Esophagus squamous epithelium (tissue), 5 donors: ENCODE measurements at regions not wholly inside any gene's neighbourhood (a gene's known extent, or its start where the extent isn't known, plus 50 kb on each side); places are given as distances from the start of the nearest gene placed in this dataset.

Source experiments
- DNase-seq: peaks from one replicate; lab custom pipeline; 2025; lab: John Stamatoyannopoulos, UW
- H3K27ac ChIP-seq, 4 donors: fragments of 200-600 bp; sonication (generic); one replicate each; pipeline ENCODE4 v1.5.1; 2016 to 2019; ENCODE audit warnings: mild to moderate bottlenecking in 1 of 4
- H3K27me3 ChIP-seq, 4 donors: fragments of 200-600 bp; sonication (generic); 1 replicate in 3 of 4; 2 replicates in 1 of 4; pipeline versions ENCODE4 v1.5.1 to v1.6.0; 2017 to 2021; ENCODE audit warnings: antibody characterized with exemption in 1 of 4
- H3K36me3 ChIP-seq, 3 donors: fragments of 200-600 bp; sonication (generic); one replicate each; pipeline ENCODE4 v1.5.1; 2016 to 2019
- H3K4me1 ChIP-seq, 3 donors: fragments of 200-600 bp; sonication (generic); one replicate each; pipeline ENCODE4 v1.5.1; 2017 to 2019
- H3K4me3 ChIP-seq, 4 donors: fragments of 200-600 bp; sonication (generic); 1 replicate in 3 of 4; 2 replicates in 1 of 4; pipeline ENCODE4 v1.5.1; 2016 to 2019; ENCODE audit warnings: mild to moderate bottlenecking in 2 of 4, moderate library complexity in 1 of 4
- H3K9me3 ChIP-seq, 3 donors: fragments of 200-600 bp; sonication (generic); one replicate each; pipeline ENCODE4 v1.5.1; 2016 to 2019
- POLR2A ChIP-seq, 4 donors: fragments of 450-650 bp; IDR thresholded peaks; one replicate each; pipeline ENCODE4 v1.6.1; 2017; ENCODE audit warnings: antibody characterized with exemption in 4 of 4, mild to moderate bottlenecking in 4 of 4, moderate library complexity in 3 of 4
- WGBS, 2 donors: methylation state at CpG; one replicate each; pipeline ENCODE4 v1.1.5; 2018; 5-methylcytosine and 5-hydroxymethylcytosine counted together
- intact Hi-C: fragments of 100-400 bp; cut with DNase I; formaldehyde crosslinking; loops from one replicate; pipeline ENCODE4 v1.15.0; 2022
- TF ChIP-seq, protein P1 (sequence below), 6 experiments: fragments of 450-650 bp in 4 of 6; fragments of 200-600 bp in 2 of 6; sonication (generic) in 2 of 6; IDR thresholded peaks; one replicate each; pipeline ENCODE4 v1.5.1; 2016 to 2019; ENCODE audit warnings: antibody characterized with exemption in 6 of 6, mild to moderate bottlenecking in 4 of 6, moderate library complexity in 4 of 6
- donor health status: DM: yes; HTN: yes; CAD: no.

DNA sequence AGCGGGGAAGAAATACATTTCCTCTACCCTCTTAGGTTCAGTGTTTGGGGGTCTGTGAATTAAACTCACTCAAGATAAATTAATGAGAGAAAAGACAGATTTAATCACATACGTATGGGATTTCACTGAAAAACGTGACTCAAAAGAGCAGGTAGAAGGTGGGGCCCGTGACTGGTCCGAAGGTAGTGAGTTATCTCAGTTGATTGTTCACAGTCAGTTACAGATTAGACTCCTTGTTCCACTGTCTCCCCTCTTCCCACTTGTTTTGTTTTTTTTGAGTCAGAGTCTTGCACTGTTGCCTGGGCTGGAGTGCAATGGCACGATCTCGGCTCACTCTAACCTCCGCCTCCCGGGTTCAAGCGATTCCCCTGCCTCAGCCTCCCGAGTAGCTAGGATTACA lies 301.2 kb downstream of the SEC14L1 start:
- DNase-seq, result no peak
- H3K27ac ChIP-seq, result peak overlapping the region in 3 of 4 donors; percentile 64 to 88 (median 74)
- no peaks in the 10 kb centered on the region for H3K36me3 ChIP-seq
- no peaks in the 10 kb centered on the region for H3K9me3 ChIP-seq
- H3K4me1 ChIP-seq, result peaks cover 80 to 98% (median 81%) of the 10 kb centered on the region in 3 donors
- WGBS, 2 donors, result 73 to 83% methylated on average over 11 of the region's 11 CpGs
- intact Hi-C loops, result no loop called here
- TF ChIP-seq POLR2A (IDR thresholded peaks at IDR 0.05), result no peak
- TF ChIP-seq, protein P1, sequence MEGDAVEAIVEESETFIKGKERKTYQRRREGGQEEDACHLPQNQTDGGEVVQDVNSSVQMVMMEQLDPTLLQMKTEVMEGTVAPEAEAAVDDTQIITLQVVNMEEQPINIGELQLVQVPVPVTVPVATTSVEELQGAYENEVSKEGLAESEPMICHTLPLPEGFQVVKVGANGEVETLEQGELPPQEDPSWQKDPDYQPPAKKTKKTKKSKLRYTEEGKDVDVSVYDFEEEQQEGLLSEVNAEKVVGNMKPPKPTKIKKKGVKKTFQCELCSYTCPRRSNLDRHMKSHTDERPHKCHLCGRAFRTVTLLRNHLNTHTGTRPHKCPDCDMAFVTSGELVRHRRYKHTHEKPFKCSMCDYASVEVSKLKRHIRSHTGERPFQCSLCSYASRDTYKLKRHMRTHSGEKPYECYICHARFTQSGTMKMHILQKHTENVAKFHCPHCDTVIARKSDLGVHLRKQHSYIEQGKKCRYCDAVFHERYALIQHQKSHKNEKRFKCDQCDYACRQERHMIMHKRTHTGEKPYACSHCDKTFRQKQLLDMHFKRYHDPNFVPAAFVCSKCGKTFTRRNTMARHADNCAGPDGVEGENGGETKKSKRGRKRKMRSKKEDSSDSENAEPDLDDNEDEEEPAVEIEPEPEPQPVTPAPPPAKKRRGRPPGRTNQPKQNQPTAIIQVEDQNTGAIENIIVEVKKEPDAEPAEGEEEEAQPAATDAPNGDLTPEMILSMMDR (IDR thresholded peaks at IDR 0.05), result no peak
- H3K4me3 ChIP-seq, result no peak overlapping the region
- no peaks in the 10 kb centered on the region for H3K27me3 ChIP-seq

DNA sequence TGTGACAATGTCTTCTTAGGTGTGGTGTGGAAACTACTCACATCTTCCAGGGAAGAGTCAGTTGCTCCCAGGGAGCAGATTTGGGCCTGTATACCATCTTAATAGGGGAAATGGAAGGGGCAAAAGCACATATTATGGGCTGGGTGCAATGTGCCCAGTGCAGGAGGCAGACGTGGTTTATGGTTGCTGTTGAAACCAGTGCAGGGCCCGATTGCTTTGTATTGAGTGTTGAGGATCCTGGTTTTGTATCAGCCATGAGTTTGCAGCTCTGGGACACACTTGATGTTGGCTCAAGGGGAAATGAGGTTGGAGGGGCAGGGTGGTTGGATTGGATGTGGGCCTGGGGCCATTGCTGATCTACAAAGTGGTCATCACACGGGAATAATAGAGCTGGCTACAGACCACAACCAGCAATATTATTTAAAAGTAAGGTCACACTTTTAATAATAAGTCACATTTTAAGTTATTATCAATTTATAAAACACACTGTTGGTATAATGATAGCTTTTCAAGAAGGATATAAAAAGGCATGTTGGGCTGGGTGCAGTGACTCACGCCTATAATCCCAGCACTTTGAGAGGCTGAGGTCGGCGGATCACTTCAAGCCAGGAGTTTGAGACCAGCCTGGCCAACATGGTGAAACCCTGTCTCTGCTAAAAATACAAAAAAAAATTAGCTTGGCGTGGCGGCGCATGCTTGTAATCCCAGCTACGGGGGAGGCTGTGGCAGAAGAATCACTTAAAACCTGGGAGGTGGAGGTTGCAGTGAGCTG lies 302.4 kb downstream of the SEC14L1 start:
- H3K27ac ChIP-seq, result peak overlapping the region; percentile 66 to 88 (median 78)
- H3K36me3 ChIP-seq, result peaks cover 0 to 6% (median 0%) of the 10 kb centered on the region in 3 donors
- DNase-seq, result no peak
- H3K4me3 ChIP-seq, result no peak overlapping the region
- WGBS, 2 donors, result 39 to 54% methylated on average over 10 of the region's 10 CpGs
- no peaks in the 10 kb centered on the region for H3K9me3 ChIP-seq
- TF ChIP-seq, protein P1 (IDR thresholded peaks at IDR 0.05), result no peak
- no peak for TF ChIP-seq POLR2A (IDR thresholded peaks at IDR 0.05)
- intact Hi-C loops, result no loop called here
- H3K4me1 ChIP-seq, result peaks cover 73 to 98% (median 77%) of the 10 kb centered on the region in 3 donors
- H3K27me3 ChIP-seq, result no peaks in the 10 kb centered on the region

DNA sequence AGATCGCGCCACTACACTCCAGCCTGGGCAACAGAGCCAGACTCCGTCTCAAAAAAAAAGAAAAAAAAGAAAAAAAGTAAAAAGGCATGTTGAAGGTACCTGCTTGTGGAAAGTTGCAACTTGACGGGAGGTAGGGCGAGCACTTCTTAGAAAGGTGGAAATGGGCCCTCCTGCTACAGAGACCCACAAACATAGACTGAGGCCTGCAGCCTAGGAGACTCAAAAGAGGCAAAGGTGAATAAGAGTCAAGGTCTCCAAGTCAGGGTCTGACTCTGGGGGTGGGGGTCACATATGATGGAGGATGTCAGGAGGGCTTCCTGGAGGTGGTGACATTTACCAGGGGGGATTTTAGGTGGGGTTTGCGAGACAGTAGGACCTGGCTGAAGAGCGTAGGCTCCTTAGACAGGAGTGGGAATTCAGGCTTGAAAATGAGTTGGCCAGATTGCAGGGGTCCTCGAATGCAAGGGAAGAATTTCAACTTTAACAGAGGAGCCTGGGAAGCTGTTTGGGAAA lies 303.0 kb downstream of the SEC14L1 start:
- H3K4me1 ChIP-seq, result peaks cover 67 to 95% (median 71%) of the 10 kb centered on the region in 3 donors
- TF ChIP-seq, protein P1 (IDR thresholded peaks at IDR 0.05), result no peak
- TF ChIP-seq POLR2A (IDR thresholded peaks at IDR 0.05), result no peak
- intact Hi-C loops, result no loop called here
- no peaks in the 10 kb centered on the region for H3K27me3 ChIP-seq
- H3K27ac ChIP-seq, result peak overlapping the region; percentile 77 to 92 (median 83)
- DNase-seq, result no peak
- WGBS, 2 donors, result 83 to 84% methylated on average over 8 of the region's 8 CpGs
- no peaks in the 10 kb centered on the region for H3K9me3 ChIP-seq
- peaks cover 0 to 6% (median 0%) of the 10 kb centered on the region in 3 donors for H3K36me3 ChIP-seq
- no peak overlapping the region for H3K4me3 ChIP-seq

DNA sequence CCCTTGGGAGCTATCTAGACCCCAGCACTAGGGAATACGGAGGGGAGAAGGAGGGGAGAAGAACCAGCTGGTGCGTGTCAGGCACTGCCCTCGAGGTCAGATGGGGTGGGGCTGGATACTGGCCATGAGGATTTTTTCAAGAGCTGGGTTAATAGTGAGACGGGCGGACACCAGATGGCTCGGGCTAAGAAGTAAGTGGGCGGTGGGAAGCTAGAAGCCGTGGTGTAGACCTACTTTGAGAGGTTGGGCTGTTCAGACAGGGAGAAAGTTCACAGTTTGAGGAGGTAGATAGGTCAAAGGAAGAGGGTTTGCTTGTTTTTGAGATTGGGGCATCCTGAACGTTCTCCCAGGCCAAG lies 303.8 kb downstream of the SEC14L1 start:
- Histone ChIP-seq H3K4me3 (peak overlapping the region in 1 of 4 donors; percentile 29), H3K27ac (peak overlapping the region; percentile 77 to 92 (median 83)), H3K4me1 (peaks cover 66 to 95% (median 71%) of the 10 kb centered on the region in 3 donors), H3K36me3 (peaks cover 0 to 6% (median 0%) of the 10 kb centered on the region in 3 donors), H3K27me3 (no peaks in the 10 kb centered on the region), H3K9me3 (no peaks in the 10 kb centered on the region)
- TF ChIP-seq, protein P1 (IDR thresholded peaks at IDR 0.05), result no peak
- no peak for TF ChIP-seq POLR2A (IDR thresholded peaks at IDR 0.05)
- WGBS, 2 donors, result 41 to 55% methylated on average over 9 of the region's 9 CpGs
- intact Hi-C loops, result no loop called here
- no peak for DNase-seq
